Omental fat pad (tissue), 3 donors: ENCODE measurements at regions not wholly inside any gene's neighbourhood (a gene's known extent, or its start where the extent isn't known, plus 50 kb on each side); places are given as distances from the start of the nearest gene placed in this dataset.
"Not testable (repeated sequence)": the region's sequence is repeated elsewhere in the genome, so short reads cannot be mapped to it uniquely, and the experiment has no call there.

Experiments used
- ATAC-seq: fragments of 150-250 bp; one replicate; pipeline ENCODE4 v1.9.1; 2016; ENCODE audit warnings: mild to moderate bottlenecking, moderate library complexity; ENCODE audit not compliant: low FRiP score
- DNase-seq: peaks from one replicate; pipeline ENCODE4 v3.0.0-alpha.2; 2019; ENCODE audit warnings: low spot score
- CTCF ChIP-seq, 3 donors: fragments of 450-650 bp; IDR thresholded peaks; one replicate each; pipeline ENCODE4 v1.5.1; 2016 to 2017; ENCODE audit warnings: antibody characterized with exemption in 3 of 3, mild to moderate bottlenecking in 3 of 3, moderate library complexity in 2 of 3

- TF ChIP-seq CTCF (IDR thresholded peaks at IDR 0.05), result no peak
- DNase-seq (no peak), ATAC-seq (no peak)
Measured at GRCh38 chr10:30719832-30720231, 90.3 kb upstream of the LYZL2 start.

DNA sequence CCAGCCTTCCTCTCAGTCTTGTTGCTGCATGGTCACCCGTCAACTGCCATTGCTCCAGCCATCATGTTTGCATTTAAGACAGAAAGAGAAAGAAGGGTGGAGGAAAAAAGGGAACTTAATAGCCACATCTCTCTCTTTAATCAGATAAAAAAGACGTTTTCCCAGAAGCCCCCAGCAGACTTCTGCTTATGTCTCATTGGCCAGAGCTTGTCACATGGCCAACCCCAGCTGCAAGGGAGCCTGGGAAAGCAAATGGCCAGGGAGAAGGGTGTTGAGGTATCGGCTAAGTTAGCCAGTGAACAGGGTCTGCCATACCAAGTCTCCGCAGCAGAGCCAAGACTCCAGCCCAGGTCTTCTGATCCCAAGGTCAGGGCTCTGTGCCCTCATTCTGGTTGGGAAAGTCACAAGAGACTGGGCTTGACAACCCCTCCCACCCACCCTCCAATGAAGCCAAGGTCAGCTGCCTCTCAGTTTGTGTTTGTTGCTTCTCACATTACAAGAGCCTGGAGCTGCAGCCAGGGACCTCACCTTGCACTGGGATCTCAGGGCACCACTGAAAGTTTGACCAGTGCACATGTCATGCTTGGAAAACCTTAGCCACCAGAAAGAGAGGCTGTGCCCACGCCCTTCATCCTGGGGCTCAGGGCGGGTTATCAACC is 80.3 kb upstream of the LYZL2 start:
- no peak for TF ChIP-seq CTCF (IDR thresholded peaks at IDR 0.05)
- ATAC-seq, result no peak
- no peak for DNase-seq

- TF ChIP-seq CTCF (IDR thresholded peaks at IDR 0.05), result no peak
- no peak for DNase-seq
- no peak for ATAC-seq
Measured at GRCh38 chr10:30709229-30709628, 79.7 kb upstream of the LYZL2 start.

DNA sequence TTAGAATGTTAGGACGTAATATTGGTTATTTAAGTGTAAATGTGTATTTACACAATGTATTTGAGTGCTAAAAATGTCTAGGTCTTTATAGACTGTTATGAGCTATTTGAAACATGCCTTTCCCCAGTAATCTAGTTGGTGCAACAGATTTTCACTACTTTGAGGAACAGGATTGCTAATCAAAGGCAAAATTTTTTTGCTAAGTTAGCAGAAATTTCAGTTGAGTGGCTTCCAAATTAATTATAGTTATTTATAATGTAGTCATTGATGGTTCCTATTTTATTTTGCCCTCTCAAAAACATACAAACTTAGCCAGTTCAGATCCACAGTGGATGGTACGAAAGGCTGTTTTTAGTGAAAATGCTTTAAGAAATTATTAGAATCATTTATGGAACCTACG is 78.7 kb upstream of the LYZL2 start:
- DNase-seq (no peak), ATAC-seq (no peak)
- no peak for TF ChIP-seq CTCF (IDR thresholded peaks at IDR 0.05)

GRCh38 chr10:30706189-30706588 is 76.6 kb upstream of the LYZL2 start:
- not testable (repeated sequence) for DNase-seq, ATAC-seq

- no peak for TF ChIP-seq CTCF (IDR thresholded peaks at IDR 0.05)
- ATAC-seq, result no peak
Measured at GRCh38 chr10:30705625-30706149, 76.1 kb upstream of the LYZL2 start.

DNA sequence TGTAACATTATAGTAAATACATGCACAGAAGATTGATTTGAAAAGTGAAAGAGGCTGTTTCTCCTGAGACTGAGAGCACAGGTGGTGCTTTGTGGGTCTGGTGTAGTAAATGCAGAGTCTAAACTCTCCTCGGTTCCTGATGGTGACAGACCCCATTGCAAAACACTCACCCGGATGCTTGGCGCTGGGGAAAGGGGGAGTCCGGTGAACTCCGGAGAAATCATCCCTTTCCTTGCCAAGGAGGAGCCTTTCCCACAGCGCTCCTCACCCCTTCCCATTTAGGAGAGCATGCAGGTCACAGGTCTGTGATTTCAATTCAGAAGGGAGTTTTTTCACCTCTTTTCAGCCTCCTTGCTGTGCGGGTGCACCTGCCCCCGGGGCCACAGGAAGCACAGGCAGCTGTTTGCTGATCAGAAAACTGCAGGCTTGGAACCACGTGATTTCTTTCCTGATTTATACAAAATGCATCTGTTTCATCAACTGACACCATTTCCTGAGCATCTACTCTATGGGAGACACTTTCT is 75.6 kb upstream of the LYZL2 start:
- ATAC-seq, result no peak
- TF ChIP-seq CTCF (IDR thresholded peaks at IDR 0.05), result no peak
- DNase-seq, result no peak

More at GRCh38 chr10:30705625-30706149, 76.1 kb upstream of the LYZL2 start:
- no peak for DNase-seq

DNA sequence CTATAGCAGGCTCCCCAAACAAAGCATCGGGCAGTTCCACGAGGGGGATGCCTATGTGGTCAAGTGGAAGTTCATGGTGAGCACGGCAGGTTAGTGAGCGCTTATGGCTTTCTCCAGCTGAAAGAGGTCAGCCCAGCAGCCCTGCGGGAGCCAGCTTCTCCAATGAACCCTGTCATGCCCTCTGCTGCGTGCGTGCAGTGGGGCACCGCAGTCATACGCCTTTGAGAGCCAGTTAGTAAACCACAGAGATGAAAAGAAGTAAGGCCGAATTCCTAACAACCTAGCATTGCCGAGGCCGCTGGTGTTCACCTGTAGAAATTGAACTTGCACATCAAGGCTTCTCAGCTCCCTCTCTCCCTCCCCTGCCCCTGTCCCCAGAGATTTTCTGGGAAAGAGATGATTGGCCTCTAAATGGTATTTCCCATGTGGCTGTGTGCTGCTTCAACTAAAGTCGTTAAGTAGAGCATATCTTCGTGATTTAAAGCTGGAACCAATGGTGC is 75.1 kb upstream of the LYZL2 start:
- not testable (repeated sequence) for DNase-seq, ATAC-seq
